Gastrocnemius medialis (tissue), 4 donors: ENCODE measurements at regions not wholly inside any gene's neighbourhood (a gene's known extent, or its start where the extent isn't known, plus 50 kb on each side); places are given as distances from the start of the nearest gene placed in this dataset.

Experiments used
- CTCF ChIP-seq, 5 experiments: fragments of 450-650 bp in 3 of 5; fragments of 200-600 bp in 2 of 5; sonication (generic) in 2 of 5; IDR thresholded peaks in 4 of 5; conservative IDR thresholded peaks in 1 of 5; 1 replicate in 4 of 5; 2 replicates in 1 of 5; pipeline ENCODE4 v1.5.1; 2016 to 2019; ENCODE audit warnings: antibody characterized with exemption in 5 of 5, mild to moderate bottlenecking in 3 of 5, moderate library complexity in 3 of 5
- POLR2A ChIP-seq, 2 donors: fragments of 450-650 bp; IDR thresholded peaks; one replicate each; pipeline ENCODE4 v1.6.1; 2017; ENCODE audit warnings: antibody characterized with exemption in 2 of 2, mild to moderate bottlenecking in 2 of 2, moderate library complexity in 2 of 2

- no peak for TF ChIP-seq POLR2A (IDR thresholded peaks at IDR 0.05)
- no peak for TF ChIP-seq CTCF (IDR thresholded peaks at IDR 0.05 in 4 of 5, conservative IDR thresholded peaks at IDR 0.05 in 1 of 5)
Measured at GRCh38 chr18:73933685-73934084, 213.9 kb downstream of the FBXO15 start.
